ENCODE measurements at regions not wholly inside any gene's neighbourhood (a gene's known extent, or its start where the extent isn't known, plus 50 kb on each side); places are given as distances from the start of the nearest gene placed in this dataset.

DNA sequence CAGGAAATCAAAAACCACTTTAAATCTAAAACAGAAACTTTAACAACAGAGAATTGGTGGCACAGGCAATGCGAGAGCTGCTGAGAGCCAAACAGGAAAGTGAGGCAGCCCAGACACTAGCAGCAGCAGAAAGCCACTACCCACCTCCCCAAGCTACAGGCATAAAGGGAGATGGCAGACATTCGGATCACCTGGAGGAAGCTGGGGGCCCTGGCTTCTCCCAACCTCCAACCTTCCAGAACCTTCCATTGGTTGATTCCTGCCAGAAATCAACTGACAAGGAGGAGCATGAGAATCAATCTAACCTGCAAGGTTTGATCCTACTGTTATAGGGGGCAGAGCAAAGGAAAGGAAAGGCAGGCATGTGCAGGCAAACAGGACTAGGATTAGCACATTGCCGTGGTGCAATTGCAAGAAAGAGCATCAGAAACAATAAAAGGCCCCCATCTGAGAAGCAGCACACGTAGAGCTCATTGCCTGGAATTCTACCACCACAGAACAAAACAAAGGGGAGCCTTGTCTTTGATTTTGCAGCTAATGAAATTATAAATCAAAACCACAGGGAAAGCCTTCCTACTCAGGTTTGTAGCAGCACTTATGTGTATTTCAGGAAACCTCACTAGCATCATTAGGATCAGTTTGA is 427.3 kb upstream of the RASGEF1B start:
- ATAC-seq (no peak), DNase-seq (ENCODE audit: low spot score in 2 of 2) (no peak)
- Mint-ChIP-seq H3K9me3 (no peaks in the 10 kb centered on the region), H3K27ac (no peak overlapping the region), H3K36me3 (no peaks in the 10 kb centered on the region), H3K4me1 (no peaks in the 10 kb centered on the region), H3K4me3 (no peak overlapping the region)

DNA sequence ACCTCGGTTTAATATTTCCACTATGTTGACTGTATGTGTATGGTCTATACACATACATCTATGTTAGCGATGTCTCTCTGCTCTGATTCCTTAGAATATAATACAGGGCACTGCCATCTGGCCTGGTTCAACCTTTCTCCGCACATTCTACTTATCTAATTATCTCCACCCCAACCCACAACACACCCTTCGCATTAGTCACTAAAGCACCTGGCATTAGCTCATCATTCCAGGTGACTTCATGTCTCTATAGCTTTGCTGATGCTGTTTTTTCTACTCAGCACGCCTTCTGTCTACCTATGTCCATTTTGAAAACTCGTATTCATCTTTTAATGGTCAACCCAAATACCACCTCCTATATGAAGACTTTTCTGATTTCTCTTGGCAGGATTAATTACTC is 425.2 kb upstream of the RASGEF1B start:
- no peaks in the 10 kb centered on the region for H3K9me3 Mint-ChIP-seq
- no peak overlapping the region for H3K4me3 Mint-ChIP-seq
- DNase-seq (ENCODE audit: low spot score in 2 of 2), result no peak
- ATAC-seq, result no peak
- H3K27ac Mint-ChIP-seq, result no peak overlapping the region
- no peaks in the 10 kb centered on the region for H3K36me3 Mint-ChIP-seq
- no peaks in the 10 kb centered on the region for H3K4me1 Mint-ChIP-seq

DNA sequence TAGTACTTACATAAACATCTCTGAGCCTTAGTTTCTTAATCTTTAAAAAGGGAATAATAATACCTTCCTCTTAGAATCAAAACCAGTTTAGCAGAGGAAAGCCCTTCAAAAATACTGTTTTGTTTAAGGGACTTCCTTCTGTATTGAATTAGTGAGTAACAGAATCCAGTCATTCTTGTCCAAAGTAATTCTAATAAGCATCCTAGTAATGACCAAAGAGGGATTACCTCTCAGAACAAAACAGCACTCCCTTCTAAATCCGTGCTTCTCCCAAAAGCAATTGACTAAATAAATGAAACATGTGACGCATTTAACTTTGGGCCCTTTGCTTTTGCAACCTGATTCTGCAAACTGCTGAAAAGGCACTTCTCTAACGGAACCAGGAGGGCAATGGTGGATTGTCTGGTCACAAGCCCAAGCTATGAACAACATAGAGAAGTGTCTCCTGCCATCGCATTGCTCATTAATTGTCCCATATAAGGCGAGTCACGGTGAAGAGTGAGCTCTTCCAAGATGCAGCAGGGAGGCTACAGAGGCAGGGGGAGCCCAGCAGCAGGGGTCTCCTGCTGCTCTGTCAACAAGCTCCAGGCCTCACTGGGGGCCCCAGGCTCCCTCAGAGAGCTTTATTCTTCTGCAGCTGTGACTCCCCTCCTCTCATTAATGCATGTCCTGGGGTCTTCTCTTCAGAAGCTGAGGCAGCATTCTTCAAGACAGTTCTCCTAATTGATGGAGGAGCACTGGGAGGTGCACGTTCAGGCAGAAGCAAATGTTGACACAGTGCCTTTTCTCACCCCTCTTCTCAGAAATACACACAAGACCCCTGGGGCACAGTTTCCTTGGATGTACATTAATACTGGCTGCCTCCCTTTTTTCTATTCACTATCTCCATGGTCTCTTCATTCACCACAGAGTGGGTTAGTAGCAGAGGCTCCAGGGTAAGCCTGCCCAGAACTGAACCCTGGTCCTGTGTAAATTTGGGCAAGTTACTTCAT is 419.6 kb upstream of the RASGEF1B start:
- DNase-seq (ENCODE audit: low spot score in 2 of 2), result no peak
- no peak for ATAC-seq
- no peaks in the 10 kb centered on the region for H3K9me3 Mint-ChIP-seq
- H3K27ac Mint-ChIP-seq, result no peak overlapping the region
- H3K4me1 Mint-ChIP-seq, result no peaks in the 10 kb centered on the region
- H3K36me3 Mint-ChIP-seq, result no peaks in the 10 kb centered on the region
- H3K4me3 Mint-ChIP-seq, result no peak overlapping the region

DNA sequence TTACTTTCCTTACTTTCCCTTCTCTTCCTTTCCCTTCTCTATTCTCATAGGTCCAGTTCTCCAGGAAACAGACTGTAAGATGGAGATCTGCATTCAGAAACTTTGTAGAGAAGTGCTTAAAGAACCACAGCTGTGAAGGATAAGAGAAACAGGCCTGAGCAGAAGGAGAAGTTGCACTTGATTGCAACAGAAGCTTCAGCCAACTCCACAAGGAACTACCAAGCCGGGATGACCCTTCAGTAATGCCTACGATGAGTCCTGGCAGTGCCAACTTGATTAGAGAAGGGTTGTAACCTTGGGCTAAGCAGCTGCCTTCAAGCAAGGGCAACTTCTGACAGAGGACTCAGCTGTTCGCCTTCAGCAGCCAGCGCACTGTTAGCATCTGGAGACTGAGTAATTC is 413.3 kb upstream of the RASGEF1B start:
- no peak overlapping the region for H3K27ac Mint-ChIP-seq
- no peak for DNase-seq (ENCODE audit: low spot score in 2 of 2)
- no peak overlapping the region for H3K4me3 Mint-ChIP-seq
- H3K4me1 Mint-ChIP-seq, result peaks cover 11% of the 10 kb centered on the region
- H3K36me3 Mint-ChIP-seq, result no peaks in the 10 kb centered on the region
- no peaks in the 10 kb centered on the region for H3K9me3 Mint-ChIP-seq
- ATAC-seq, result no peak

DNA sequence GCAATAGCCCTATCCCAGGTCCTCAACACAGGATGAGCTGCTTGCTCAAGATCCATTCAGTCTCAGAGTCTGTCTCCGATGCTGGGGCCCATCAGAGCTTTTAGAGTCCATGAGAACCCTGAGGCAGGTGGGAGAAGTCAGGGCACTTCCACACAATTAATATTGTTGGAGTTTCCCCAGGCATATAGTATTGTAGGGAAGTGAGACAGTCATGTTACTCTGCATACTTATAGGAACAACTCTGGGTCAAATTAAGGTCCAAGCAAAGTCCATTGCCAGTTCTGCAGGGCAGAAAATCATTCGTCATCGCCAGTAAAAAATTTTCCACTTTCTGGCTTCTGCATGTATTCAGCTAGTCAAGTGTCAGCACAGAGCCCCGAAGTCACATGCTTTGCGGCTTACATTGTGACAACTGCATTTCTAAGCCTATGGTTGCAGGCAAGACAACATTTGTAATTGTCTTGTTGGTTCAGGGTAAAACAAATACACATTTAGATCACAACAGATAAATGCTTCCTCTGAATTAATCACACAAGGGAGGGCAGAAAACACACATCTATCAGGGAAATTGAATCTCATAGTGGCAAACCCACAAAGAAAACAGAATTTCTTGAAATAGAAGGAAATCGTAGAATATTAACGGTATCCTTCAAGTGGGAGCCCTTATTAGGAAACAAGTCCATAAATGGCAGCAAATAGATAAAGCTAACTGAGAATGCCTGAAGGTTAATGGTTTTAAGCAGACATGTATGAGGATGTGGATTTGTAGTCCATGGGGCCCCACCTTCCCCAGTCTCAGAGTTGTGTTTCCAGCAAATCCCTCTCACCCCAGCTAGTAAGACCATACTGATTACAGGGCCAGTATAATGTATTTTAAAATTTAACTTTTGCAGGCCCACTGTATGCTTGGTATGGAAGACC is 412.1 kb upstream of the RASGEF1B start:
- Mint-ChIP-seq H3K27ac (no peak overlapping the region), H3K36me3 (no peaks in the 10 kb centered on the region), H3K4me1 (peaks cover 11% of the 10 kb centered on the region), H3K4me3 (no peak overlapping the region), H3K9me3 (no peaks in the 10 kb centered on the region)
- ATAC-seq (no peak), DNase-seq (ENCODE audit: low spot score in 2 of 2) (no peak)

DNA sequence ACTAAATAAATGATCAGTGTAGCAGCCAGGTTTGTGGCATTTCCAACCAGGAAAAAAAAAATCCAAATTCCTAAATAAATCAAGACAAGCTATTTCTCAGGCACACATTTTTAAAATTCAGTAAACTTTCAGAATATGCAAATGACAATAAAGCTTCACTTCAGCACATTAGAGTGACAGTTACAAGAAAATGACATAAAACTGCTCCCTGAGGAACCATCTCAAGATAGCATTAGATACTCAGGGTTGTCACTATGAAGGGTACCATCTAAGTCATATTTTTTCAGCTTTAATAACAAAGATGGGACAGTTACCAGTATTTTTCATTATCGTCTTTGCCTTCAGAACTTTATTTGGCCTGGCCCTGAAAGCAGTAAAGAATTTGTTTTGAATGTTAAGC is 411.3 kb upstream of the RASGEF1B start:
- Mint-ChIP-seq H3K9me3 (no peaks in the 10 kb centered on the region), H3K4me1 (peaks cover 11% of the 10 kb centered on the region), H3K4me3 (no peak overlapping the region)

DNA sequence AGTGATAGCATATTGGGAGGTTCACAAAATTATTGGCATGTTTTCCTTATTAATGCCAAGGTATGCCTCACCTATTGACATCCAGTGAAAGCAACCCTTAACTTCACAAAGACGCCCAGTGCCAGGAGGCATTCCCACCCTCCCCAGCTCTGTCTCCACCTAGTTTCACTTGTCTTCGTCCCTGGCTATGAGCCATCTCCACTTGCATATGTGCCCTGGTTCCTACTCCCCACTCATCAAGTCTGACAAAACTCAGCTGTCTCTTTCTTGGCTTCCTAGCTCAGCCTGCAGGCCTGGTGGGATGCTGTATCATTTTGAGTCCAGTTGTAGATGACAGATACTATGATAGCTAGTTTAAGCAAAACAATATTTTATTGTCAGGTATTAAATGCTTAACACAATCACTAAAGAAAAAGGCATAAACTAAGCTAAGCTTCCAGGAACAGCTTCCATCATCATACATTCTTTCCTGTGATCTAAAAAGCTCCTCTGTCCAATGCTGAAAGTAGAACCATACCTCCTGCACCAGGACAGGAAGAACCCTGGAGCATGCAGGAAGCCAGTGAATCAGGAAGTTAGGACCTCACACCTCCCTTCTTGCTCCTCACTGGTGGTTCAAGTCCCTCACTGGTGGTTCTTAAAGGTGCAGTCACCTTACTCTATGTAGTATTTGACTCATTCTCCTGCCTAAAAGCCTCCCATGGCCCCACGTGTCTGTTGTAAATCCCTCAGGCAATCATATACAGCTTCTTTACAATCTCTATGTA is 410.3 kb upstream of the RASGEF1B start:
- Mint-ChIP-seq H3K4me3 (no peak overlapping the region), H3K36me3 (no peaks in the 10 kb centered on the region), H3K27ac (no peak overlapping the region), H3K9me3 (no peaks in the 10 kb centered on the region), H3K4me1 (peaks cover 11% of the 10 kb centered on the region)
- DNase-seq (ENCODE audit: low spot score in 2 of 2), result no peak
- ATAC-seq, result peak; percentile 43

More for the DNA sequence above, 411.3 kb upstream of the RASGEF1B start:
- no peak for DNase-seq (ENCODE audit: low spot score in 2 of 2)
- Mint-ChIP-seq H3K36me3 (no peaks in the 10 kb centered on the region), H3K27ac (no peak overlapping the region)
- no peak for ATAC-seq

DNA sequence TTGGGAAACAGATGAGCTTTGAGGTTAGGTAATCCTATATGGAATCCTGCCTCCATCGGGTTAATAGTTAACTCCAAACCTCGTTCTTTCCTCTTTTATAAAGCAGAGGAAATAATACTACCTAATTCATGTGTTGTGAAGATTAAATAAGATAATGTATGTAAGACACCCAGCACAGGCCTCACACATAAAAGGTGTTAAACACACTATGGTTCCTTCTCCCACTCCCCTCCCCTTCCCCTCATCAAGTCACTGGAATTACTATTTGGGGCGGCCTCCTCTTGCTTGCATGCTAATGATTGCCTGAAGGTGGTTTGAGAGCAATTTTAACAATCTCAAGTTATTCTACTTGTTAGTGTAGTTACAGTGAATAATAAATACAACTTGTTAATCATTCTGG is 404.4 kb upstream of the RASGEF1B start:
- Mint-ChIP-seq H3K9me3 (no peaks in the 10 kb centered on the region), H3K4me1 (no peaks in the 10 kb centered on the region), H3K36me3 (no peaks in the 10 kb centered on the region), H3K4me3 (no peak overlapping the region), H3K27ac (no peak overlapping the region)
- no peak for ATAC-seq
- DNase-seq (ENCODE audit: low spot score in 2 of 2), result no peak

DNA sequence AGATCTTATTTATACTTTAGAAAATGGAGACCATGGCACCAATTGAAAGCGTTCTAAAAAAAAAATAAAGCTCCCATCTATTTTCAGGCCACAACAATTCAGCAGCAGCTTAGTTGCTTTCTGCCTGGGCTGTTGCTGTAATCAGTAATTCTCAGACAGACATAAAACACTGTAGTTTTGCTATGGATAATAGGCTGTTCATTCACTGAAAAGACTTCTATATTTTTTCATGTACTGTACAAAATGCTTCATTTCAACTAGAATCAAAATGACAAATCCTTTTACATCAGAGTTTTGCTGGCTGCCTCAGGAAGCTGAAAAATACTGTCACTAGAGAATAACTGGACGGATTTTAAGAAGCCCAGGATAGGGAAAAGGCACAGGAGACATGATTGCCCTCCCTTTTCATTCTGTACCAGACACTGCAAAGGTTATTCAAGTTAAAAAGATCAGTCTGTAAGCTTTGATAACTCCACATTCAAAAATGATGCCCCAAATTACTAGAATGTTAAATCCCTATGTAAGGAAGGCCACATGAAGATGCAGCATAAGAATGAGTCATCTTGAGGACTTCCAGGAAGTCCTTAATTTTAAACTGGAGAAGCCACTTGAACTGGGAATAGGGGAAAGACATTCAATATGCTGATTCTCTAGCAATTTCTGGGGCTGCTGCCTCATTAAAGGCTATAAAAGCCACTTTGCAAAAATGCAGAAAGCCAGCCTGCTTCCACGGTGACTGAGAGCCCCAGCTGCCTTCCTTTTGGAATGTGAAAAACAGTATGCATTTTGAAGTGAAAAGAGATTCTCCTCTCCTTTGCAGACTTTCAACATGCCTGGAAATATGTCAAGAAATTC is 403.2 kb upstream of the RASGEF1B start:
- H3K9me3 Mint-ChIP-seq, result no peaks in the 10 kb centered on the region
- no peaks in the 10 kb centered on the region for H3K36me3 Mint-ChIP-seq
- H3K4me1 Mint-ChIP-seq, result no peaks in the 10 kb centered on the region
- ATAC-seq (no peak), DNase-seq (ENCODE audit: low spot score in 2 of 2) (no peak)
- no peak overlapping the region for H3K27ac Mint-ChIP-seq
- no peak overlapping the region for H3K4me3 Mint-ChIP-seq

DNA sequence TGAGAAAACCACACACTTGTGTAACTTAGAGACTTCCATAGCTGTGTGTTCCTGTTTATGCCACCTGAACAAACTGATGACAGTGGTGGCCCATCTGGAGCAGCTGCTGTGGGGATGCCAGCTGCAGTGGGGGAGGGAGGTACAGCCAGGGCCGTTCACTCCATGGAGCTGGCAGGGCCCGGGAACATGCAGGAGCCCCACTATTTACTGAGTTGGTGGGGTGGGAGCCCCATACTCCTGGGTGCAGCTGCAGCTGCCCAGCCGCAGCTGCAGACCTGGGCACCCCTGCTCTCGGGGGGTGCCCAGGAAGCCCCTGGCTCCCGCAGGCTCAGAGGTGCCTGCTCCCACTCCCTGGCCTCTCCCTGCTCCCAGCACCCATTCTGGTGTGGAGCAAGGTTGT is 398.6 kb upstream of the RASGEF1B start:
- DNase-seq (ENCODE audit: low spot score in 2 of 2), result no peak
- Mint-ChIP-seq H3K36me3 (no peaks in the 10 kb centered on the region), H3K9me3 (no peaks in the 10 kb centered on the region), H3K4me1 (no peaks in the 10 kb centered on the region), H3K4me3 (no peak overlapping the region), H3K27ac (no peak overlapping the region)
- peak; percentile 13 for ATAC-seq

DNA sequence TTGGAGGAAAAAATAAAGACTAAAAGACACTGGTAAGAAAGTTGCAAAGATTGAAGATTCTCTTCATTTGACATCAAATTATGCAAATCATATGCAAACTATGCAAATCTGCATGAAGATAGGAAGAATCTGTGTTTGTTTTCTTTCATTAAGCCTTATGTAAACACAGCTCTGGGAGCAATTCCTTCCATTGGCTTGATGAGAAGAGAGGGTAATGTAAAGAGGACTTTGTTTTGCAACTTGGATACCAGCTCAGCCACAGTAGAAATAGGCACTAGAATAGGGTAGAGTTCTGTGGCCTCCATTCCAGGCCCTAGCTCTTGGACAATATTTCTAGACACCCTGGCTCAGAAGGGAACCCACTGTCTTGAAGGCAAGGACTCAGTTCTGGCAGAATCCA is 388.4 kb upstream of the RASGEF1B start:
- DNase-seq (ENCODE audit: low spot score in 2 of 2) (no peak), ATAC-seq (no peak)
- Mint-ChIP-seq H3K4me1 (no peaks in the 10 kb centered on the region), H3K4me3 (no peak overlapping the region), H3K36me3 (no peaks in the 10 kb centered on the region), H3K27ac (no peak overlapping the region), H3K9me3 (no peaks in the 10 kb centered on the region)

DNA sequence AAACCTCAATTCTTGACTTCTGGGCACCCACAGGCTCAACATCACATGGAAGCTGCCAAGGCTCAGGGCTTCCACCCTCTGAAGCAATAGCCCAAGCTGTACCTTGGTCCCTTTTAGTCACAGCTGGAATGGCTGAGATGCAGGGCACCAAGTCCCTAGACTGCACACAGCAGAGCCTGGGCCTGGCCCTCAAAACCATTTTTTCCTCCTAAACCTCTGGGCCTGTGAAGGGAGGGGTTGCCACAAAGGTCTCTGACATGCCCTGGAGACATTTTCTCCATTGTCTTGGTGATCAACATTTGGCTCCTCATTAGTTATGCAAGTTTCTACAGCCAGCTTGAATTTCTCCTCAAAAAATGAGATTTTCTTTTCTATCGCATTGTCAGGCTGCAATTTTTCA is 382.7 kb upstream of the RASGEF1B start:
- peaks cover 7% of the 10 kb centered on the region for H3K36me3 Mint-ChIP-seq

DNA sequence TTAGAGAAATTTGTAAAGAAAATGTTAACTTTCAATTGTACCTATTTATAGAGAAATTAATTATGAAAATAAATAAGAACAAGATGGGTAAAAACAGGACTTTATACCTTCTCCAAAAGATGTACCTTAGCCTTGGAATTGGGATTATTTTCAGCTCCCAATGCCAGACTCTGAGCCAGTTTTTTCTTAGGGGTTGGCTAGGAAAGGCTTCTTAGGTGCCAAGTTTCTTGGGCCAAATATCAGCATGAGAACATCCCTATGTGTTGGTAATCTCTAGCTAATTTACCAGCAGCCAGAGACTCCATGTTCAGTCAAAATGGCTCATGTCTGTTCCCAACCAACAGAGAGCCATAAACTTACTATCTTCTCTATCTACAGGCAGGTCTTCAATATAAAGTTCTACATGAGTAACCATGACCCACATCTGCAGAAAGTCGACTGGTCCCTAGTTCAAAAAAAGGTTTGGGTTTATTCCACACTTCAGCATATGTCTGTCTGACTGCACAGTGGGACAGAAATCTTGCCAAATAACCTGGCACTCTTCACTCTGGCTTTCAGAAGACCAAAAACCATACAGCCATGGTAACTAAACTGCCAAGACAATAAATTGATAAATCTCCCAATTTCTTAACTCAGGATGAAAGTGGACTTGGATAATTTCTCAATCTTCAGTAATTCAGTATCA is 380.5 kb upstream of the RASGEF1B start:
- Mint-ChIP-seq H3K4me3 (no peak overlapping the region), H3K4me1 (no peaks in the 10 kb centered on the region), H3K9me3 (peaks cover 3% of the 10 kb centered on the region), H3K36me3 (peaks cover 7% of the 10 kb centered on the region), H3K27ac (no peak overlapping the region)
- no peak for ATAC-seq
- DNase-seq (ENCODE audit: low spot score in 2 of 2), result no peak

More for the DNA sequence above, 382.7 kb upstream of the RASGEF1B start:
- ATAC-seq (no peak), DNase-seq (ENCODE audit: low spot score in 2 of 2) (no peak)
- no peaks in the 10 kb centered on the region for H3K4me1 Mint-ChIP-seq
- H3K4me3 Mint-ChIP-seq, result no peak overlapping the region
- no peak overlapping the region for H3K27ac Mint-ChIP-seq
- peaks cover 3% of the 10 kb centered on the region for H3K9me3 Mint-ChIP-seq
